Ishikawa (cell line): ENCODE measurements at regions not wholly inside any gene's neighbourhood (a gene's known extent, or its start where the extent isn't known, plus 50 kb on each side); places are given as distances from the start of the nearest gene placed in this dataset.

Experiments
- CEBPB ChIP-seq: IDR thresholded peaks from 2 replicates; pipeline ENCODE4 v1.6.1; 2012
- CREB1 ChIP-seq: IDR thresholded peaks from 2 replicates; pipeline ENCODE4 v1.6.1; 2012; ENCODE audit warnings: low read depth
- EP300 ChIP-seq: IDR thresholded peaks from 2 replicates; pipeline ENCODE4 v1.6.1; 2012; ENCODE audit warnings: borderline replicate concordance
- RAD21 ChIP-seq: IDR thresholded peaks from 2 replicates; pipeline ENCODE4 v1.6.1; 2012; ENCODE audit warnings: low read depth
- TAF1 ChIP-seq: IDR thresholded peaks from 2 replicates; pipeline ENCODE4 v1.6.1; 2012; ENCODE audit warnings: low read depth, mild to moderate bottlenecking
- TCF12 ChIP-seq: IDR thresholded peaks from 2 replicates; pipeline ENCODE4 v1.6.1; 2012; ENCODE audit warnings: low read depth
- YY1 ChIP-seq: IDR thresholded peaks from 2 replicates; pipeline ENCODE4 v1.6.1; 2012; ENCODE audit warnings: low read depth
- ZBTB7A ChIP-seq: IDR thresholded peaks from 2 replicates; pipeline ENCODE4 v1.6.1; 2012; ENCODE audit warnings: low read depth
- TF ChIP-seq, protein P1 (sequence below): IDR thresholded peaks from 2 replicates; pipeline ENCODE4 v1.6.1; 2012

DNA sequence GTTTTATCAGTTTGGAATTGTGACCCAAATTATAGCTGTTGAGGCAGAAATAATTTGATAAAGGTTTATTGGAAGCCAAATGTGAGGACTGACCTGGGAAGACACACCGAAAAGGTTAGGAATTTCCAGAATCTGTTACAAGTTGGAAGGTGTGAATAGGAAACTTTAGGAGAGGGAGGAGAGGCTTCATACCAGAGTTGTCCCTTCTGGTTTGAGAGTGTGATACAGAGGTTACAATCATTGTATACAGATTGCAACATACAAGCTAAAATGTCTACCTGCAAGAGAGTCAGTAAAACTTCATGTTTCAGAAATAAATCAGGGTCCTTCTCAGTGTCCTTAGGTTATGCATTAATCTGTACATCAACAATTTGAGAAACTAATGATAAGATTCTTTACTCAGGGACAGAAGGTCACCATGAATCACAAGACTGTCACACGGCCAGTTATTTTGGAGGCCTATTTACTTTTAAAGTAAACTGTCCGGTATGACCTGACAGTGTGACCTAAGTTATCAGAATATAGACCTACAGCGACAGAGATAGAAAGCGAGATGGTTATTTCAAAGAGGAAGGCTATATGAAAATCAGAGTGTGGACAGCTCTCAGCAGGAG lies 204.9 kb upstream of the CTNND2 start:
- TF ChIP-seq TAF1, result no peak
- no peak for TF ChIP-seq EP300
- TF ChIP-seq RAD21, result no peak
- no peak for TF ChIP-seq CEBPB
- no peak for TF ChIP-seq CREB1
- no peak for TF ChIP-seq YY1
- TF ChIP-seq, protein P1, sequence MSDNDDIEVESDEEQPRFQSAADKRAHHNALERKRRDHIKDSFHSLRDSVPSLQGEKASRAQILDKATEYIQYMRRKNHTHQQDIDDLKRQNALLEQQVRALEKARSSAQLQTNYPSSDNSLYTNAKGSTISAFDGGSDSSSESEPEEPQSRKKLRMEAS, result no peak
- no peak for TF ChIP-seq TCF12
- TF ChIP-seq ZBTB7A, result no peak
